GM23338 (cell line): ENCODE measurements at regions not wholly inside any gene's neighbourhood (a gene's known extent, or its start where the extent isn't known, plus 50 kb on each side); places are given as distances from the start of the nearest gene placed in this dataset.

Source experiments
- ATAC-seq: fragments of 200-7000 bp; cut with Tn5 transposase; 3 replicates; pipeline ENCODE4 v1.9.1; 2020
- DNase-seq: peaks from one replicate; pipeline ENCODE4 v3.0.0-alpha.2; 2015; ENCODE audit warnings: low spot score
- H2AFZ ChIP-seq: fragments of 200-600 bp; sonication (generic); 2 replicates; pipeline ENCODE4 v1.8.0; 2016; ENCODE audit warnings: antibody characterized with exemption, mild to moderate bottlenecking, moderate library complexity
- H3F3A ChIP-seq: fragments of 200-600 bp; sonication (generic); replicated peaks from 2 replicates; pipeline ENCODE4 v1.8.0; 2017; ENCODE audit warnings: antibody characterized with exemption, mixed run types, low read depth
- H3K27ac ChIP-seq: fragments of 200-600 bp; sonication (generic); 2 replicates; pipeline ENCODE4 v1.6.1; 2016; ENCODE audit warnings: low read depth
- H3K27me3 ChIP-seq: fragments of 200-600 bp; sonication (generic); 2 replicates; pipeline ENCODE4 v1.8.0; 2016; ENCODE audit warnings: mild to moderate bottlenecking, mixed run types, moderate library complexity; ENCODE audit not compliant: insufficient read depth
- H3K36me3 ChIP-seq: fragments of 200-600 bp; sonication (generic); 2 replicates; pipeline ENCODE4 v1.8.0; 2016; ENCODE audit warnings: mild to moderate bottlenecking; ENCODE audit not compliant: insufficient read depth
- H3K4me1 ChIP-seq: fragments of 200-600 bp; sonication (generic); 2 replicates; pipeline ENCODE4 v1.8.0; 2016; ENCODE audit warnings: mild to moderate bottlenecking, moderate library complexity; ENCODE audit not compliant: insufficient read depth
- H3K4me2 ChIP-seq: fragments of 200-600 bp; sonication (generic); 2 replicates; pipeline ENCODE4 v1.7.1; 2017; ENCODE audit warnings: mixed run types
- H3K4me3 ChIP-seq: fragments of 200-600 bp; sonication (generic); 2 replicates; pipeline ENCODE4 v1.6.1; 2016; ENCODE audit warnings: mixed run types
- H3K79me2 ChIP-seq: fragments of 200-600 bp; sonication (generic); replicated peaks from 2 replicates; pipeline ENCODE4 v1.8.0; 2017; ENCODE audit warnings: mild to moderate bottlenecking; ENCODE audit not compliant: insufficient read depth
- H3K9me2 ChIP-seq: fragments of 200-600 bp; sonication (generic); 2 replicates; pipeline ENCODE4 v1.8.0; 2017; ENCODE audit not compliant: insufficient read depth
- H4K20me1 ChIP-seq: fragments of 200-600 bp; sonication (generic); replicated peaks from 2 replicates; pipeline ENCODE4 v1.8.0; 2017; ENCODE audit warnings: mild to moderate bottlenecking; ENCODE audit not compliant: insufficient read depth
- H3K27ac Mint-ChIP-seq: 2 replicates; pipeline ENCODE4 v1.8.0; 2020; ENCODE audit warnings: inconsistent platforms, mild to moderate bottlenecking, moderate library complexity, mixed read lengths
- H3K27me3 Mint-ChIP-seq: 3 replicates; pipeline ENCODE4 v1.8.0; 2022; ENCODE audit warnings: low read depth, mild to moderate bottlenecking, moderate library complexity, mixed read lengths, inconsistent platforms; ENCODE audit not compliant: insufficient read depth, poor library complexity
- H3K36me3 Mint-ChIP-seq: 3 replicates; pipeline ENCODE4 v1.8.0; 2021; ENCODE audit warnings: low read depth, mild to moderate bottlenecking, inconsistent platforms, moderate library complexity, mixed read lengths
- H3K4me1 Mint-ChIP-seq: 3 replicates; pipeline ENCODE4 v1.8.0; 2020; ENCODE audit warnings: mild to moderate bottlenecking, inconsistent platforms, mixed read lengths
- H3K4me3 Mint-ChIP-seq: 3 replicates; pipeline ENCODE4 v1.8.0; 2021; ENCODE audit warnings: moderate library complexity, mild to moderate bottlenecking, inconsistent platforms, mixed read lengths
- H3K9me3 Mint-ChIP-seq: 3 replicates; pipeline ENCODE4 v1.8.0; 2020; ENCODE audit warnings: moderate library complexity, mild to moderate bottlenecking, inconsistent platforms, mixed read lengths
- ETS1 ChIP-seq: IDR thresholded peaks from 2 replicates; pipeline ENCODE4 v1.6.1; 2016; ENCODE audit warnings: antibody characterized with exemption
- EZH2 ChIP-seq: fragments of 200-600 bp; sonication (generic); IDR thresholded peaks from one replicate; pipeline ENCODE4 v1.8.0; 2017; ENCODE audit warnings: antibody characterized with exemption, mild to moderate bottlenecking, low read depth; ENCODE audit not compliant: unreplicated experiment
- JUNB ChIP-seq: IDR thresholded peaks from one replicate; pipeline ENCODE4 v1.6.1; 2016; ENCODE audit warnings: antibody characterized with exemption; ENCODE audit not compliant: unreplicated experiment
- NANOG ChIP-seq: IDR thresholded peaks from 2 replicates; pipeline ENCODE4 v1.6.1; 2016; ENCODE audit warnings: antibody characterized with exemption, borderline replicate concordance
- POLR2AphosphoS5 ChIP-seq: IDR thresholded peaks from 2 replicates; pipeline ENCODE4 v1.6.1; 2016; ENCODE audit warnings: antibody characterized with exemption, low read depth
- REST ChIP-seq: IDR thresholded peaks from one replicate; pipeline ENCODE4 v1.6.1; 2018; ENCODE audit warnings: antibody characterized with exemption; ENCODE audit not compliant: unreplicated experiment
- STAT1 ChIP-seq: IDR thresholded peaks from one replicate; pipeline ENCODE4 v1.6.1; 2016; ENCODE audit warnings: antibody characterized with exemption; ENCODE audit not compliant: unreplicated experiment
- ZNF114 ChIP-seq: fragments of 250-450 bp; sonication (Bioruptor Pico); IDR thresholded peaks from 2 replicates; pipeline ENCODE4 v1.5.0; 2020; ENCODE audit warnings: mild to moderate bottlenecking, moderate library complexity
- ZNF331 ChIP-seq: fragments of 250-450 bp; sonication (Bioruptor Pico); IDR thresholded peaks from 2 replicates; pipeline ENCODE4 v1.5.0; 2020; ENCODE audit warnings: low read depth, mild to moderate bottlenecking, moderate library complexity
- TF ChIP-seq, protein P1 (sequence below), 2 experiments: fragments of 200-600 bp in 1 of 2; sonication (generic) in 1 of 2; conservative IDR thresholded peaks; 2 replicates each; pipeline versions ENCODE4 v1.5.1 to v1.6.1; 2016 to 2017; ENCODE audit warnings: antibody characterized with exemption in 2 of 2, low read depth in 2 of 2, mild to moderate bottlenecking in 2 of 2, moderate library complexity in 1 of 2

DNA sequence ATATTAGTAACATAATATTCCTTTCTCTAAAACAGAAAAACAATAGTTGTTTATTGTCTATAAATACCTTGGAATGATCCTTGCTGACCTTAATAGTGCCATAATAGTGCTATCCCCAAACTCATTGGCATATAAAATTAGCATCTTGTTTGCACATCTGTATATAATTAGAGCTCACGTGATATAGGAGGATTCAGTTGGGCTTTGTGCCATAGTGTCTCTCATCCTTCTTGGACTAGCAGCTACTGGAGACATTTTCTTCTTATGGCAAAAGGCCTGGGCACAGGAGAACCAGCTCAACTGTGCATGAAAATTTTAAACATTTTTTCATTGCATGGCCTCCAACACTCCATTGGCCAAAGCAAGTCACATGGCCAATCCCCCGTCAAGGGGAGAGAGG lies 342.5 kb downstream of the SPATA31D1 start (continued):
- no peak for TF ChIP-seq ZNF114 (CRISPR knock-in tag)
- TF ChIP-seq POLR2AphosphoS5, result no peak
- TF ChIP-seq NANOG, result no peak
- no peak for TF ChIP-seq REST
- TF ChIP-seq STAT1, result no peak

DNA sequence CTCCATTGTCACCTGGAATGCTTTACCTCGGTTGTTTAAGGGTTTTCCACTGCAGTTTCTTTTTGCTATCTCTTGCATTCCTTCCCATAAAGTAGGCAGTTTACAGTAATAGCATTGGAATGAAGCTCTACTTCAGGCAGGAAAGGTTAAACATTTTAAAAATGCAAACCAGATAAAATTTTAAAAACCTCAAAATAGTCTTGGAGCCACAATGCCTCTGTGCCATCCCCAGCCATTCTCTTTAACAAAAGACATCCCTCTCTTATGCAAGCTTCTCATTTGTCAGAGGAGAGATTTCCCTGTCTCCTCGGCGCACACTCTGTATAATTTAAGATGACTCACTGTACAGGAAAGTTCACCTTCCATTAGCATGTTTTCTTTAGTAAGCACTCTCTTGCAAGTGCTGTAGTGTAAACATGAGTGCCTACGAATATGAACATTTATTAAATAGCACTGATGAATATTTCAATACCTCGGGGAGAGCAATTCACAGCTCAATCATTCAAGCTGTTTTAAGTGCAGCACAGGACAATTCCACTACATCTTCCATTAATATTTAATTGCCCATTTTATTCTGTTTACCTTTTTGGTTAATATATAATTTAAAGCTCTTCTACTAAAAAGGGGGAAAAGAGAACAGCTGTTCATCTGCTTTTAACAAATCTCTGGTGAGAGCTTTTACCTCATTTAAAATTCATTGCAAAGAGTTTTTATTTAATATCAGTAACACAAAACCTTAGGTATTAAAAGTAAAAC lies 343.6 kb downstream of the SPATA31D1 start:
- Mint-ChIP-seq H3K4me1 (0 out of 3 replicates have a peak, but pooled peaks cover 4% of the 10 kb centered on the region), H3K27ac (0 out of 2 replicates have a peak overlapping the region, but pooled peaks have one; percentile 23), H3K9me3 (no peaks in the 10 kb centered on the region), H3K4me3 (no peak overlapping the region), H3K36me3 (no peaks in the 10 kb centered on the region), H3K27me3 (no peaks in the 10 kb centered on the region)
- Histone ChIP-seq H3K4me1 (no peaks in the 10 kb centered on the region), H3K4me3 (no peak overlapping the region), H2AFZ (0 out of 2 replicates have a peak overlapping the region, but pooled peaks have one; percentile 6), H3K27ac (no peak overlapping the region), H3K9me2 (no peaks in the 10 kb centered on the region), H3K27me3 (no peaks in the 10 kb centered on the region), H3F3A (no peaks in the 10 kb centered on the region), H3K79me2 (no peaks in the 10 kb centered on the region), H3K4me2 (no peak overlapping the region), H3K36me3 (no peaks in the 10 kb centered on the region), H4K20me1 (no peaks in the 10 kb centered on the region)
- DNase-seq, result no peak
- ATAC-seq, result no peak
- no peak for TF ChIP-seq REST
- no peak for TF ChIP-seq POLR2AphosphoS5
- TF ChIP-seq, protein P1, sequence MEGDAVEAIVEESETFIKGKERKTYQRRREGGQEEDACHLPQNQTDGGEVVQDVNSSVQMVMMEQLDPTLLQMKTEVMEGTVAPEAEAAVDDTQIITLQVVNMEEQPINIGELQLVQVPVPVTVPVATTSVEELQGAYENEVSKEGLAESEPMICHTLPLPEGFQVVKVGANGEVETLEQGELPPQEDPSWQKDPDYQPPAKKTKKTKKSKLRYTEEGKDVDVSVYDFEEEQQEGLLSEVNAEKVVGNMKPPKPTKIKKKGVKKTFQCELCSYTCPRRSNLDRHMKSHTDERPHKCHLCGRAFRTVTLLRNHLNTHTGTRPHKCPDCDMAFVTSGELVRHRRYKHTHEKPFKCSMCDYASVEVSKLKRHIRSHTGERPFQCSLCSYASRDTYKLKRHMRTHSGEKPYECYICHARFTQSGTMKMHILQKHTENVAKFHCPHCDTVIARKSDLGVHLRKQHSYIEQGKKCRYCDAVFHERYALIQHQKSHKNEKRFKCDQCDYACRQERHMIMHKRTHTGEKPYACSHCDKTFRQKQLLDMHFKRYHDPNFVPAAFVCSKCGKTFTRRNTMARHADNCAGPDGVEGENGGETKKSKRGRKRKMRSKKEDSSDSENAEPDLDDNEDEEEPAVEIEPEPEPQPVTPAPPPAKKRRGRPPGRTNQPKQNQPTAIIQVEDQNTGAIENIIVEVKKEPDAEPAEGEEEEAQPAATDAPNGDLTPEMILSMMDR (conservative IDR thresholded peaks at IDR 0.05; ENCODE audit: low read depth in 2 of 2), result no peak
- TF ChIP-seq NANOG, result no peak
- no peak for TF ChIP-seq JUNB
- TF ChIP-seq ZNF114 (CRISPR knock-in tag), result no peak
- TF ChIP-seq ZNF331 (CRISPR knock-in tag), result no peak
- no peak for TF ChIP-seq ETS1
- no peak for TF ChIP-seq STAT1
- TF ChIP-seq EZH2, result no peak
